ENCODE measurements at regions not wholly inside any gene's neighbourhood (a gene's known extent, or its start where the extent isn't known, plus 50 kb on each side); places are given as distances from the start of the nearest gene placed in this dataset.

GRCh38 chr11:29327891-29328290 lies 688.9 kb downstream of the KCNA4 start:
- TF ChIP-seq CTCF (IDR thresholded peaks at IDR 0.05 in 4 of 5, conservative IDR thresholded peaks at IDR 0.05 in 1 of 5) (no peak), POLR2A (IDR thresholded peaks at IDR 0.05) (no peak)
